HPDE6-E6E7 (cell line): ENCODE measurements at regions not wholly inside any gene's neighbourhood (a gene's known extent, or its start where the extent isn't known, plus 50 kb on each side); places are given as distances from the start of the nearest gene placed in this dataset.
"Not testable (repeated sequence)": the region's sequence is repeated elsewhere in the genome, so short reads cannot be mapped to it uniquely, and the experiment has no call there.

Experiments
- DNase-seq: peaks from one replicate; pipeline ENCODE4 v3.0.0; 2011; ENCODE audit warnings: missing footprints; ENCODE audit errors: extremely low spot score

GRCh38 chr11:69905611-69906452 is 86.6 kb upstream of the FGF3 start:
- DNase-seq, result no peak

GRCh38 chr11:69906453-69906907 is 87.3 kb upstream of the FGF3 start:
- DNase-seq, result no peak

GRCh38 chr11:69907611-69908010 is 88.4 kb upstream of the FGF3 start:
- DNase-seq, result no peak

- no peak for DNase-seq
These were observed 89.5 kb upstream of the FGF3 start for GRCh38 chr11:69908511-69909220.

GRCh38 chr11:69909561-69910518 is 90.6 kb upstream of the FGF3 start:
- DNase-seq, result no peak

GRCh38 chr11:69910519-69911309 is 91.5 kb upstream of the FGF3 start:
- DNase-seq, result no peak

GRCh38 chr11:69911310-69912160 is 92.3 kb upstream of the FGF3 start:
- no peak for DNase-seq

- DNase-seq, result no peak
These were observed 93.1 kb upstream of the FGF3 start for GRCh38 chr11:69912161-69912910.

GRCh38 chr11:69912911-69913451 is 93.8 kb upstream of the FGF3 start:
- no peak for DNase-seq

GRCh38 chr11:69913591-69914285 is 94.5 kb upstream of the FGF3 start:
- no peak for DNase-seq

- no peak for DNase-seq
These were observed 95.3 kb upstream of the FGF3 start for GRCh38 chr11:69914286-69915150.

- DNase-seq, result no peak
These were observed 95.9 kb upstream of the FGF3 start for GRCh38 chr11:69915151-69915500.

- DNase-seq, result peak; percentile 54
These were observed 96.5 kb upstream of the FGF3 start for GRCh38 chr11:69915501-69916250.

- DNase-seq, result not testable (repeated sequence)
These were observed 97.0 kb upstream of the FGF3 start for GRCh38 chr11:69916251-69916649.

GRCh38 chr11:69916806-69917387 is 97.7 kb upstream of the FGF3 start:
- DNase-seq, result no peak

- no peak for DNase-seq
These were observed 98.3 kb upstream of the FGF3 start for GRCh38 chr11:69917529-69917928.
